ENCODE measurements at regions not wholly inside any gene's neighbourhood (a gene's known extent, or its start where the extent isn't known, plus 50 kb on each side); places are given as distances from the start of the nearest gene placed in this dataset.

GRCh38 chr20:52867305-52867704 lies 104.9 kb upstream of the TSHZ2 start:
- DNase-seq (ENCODE audit: low read depth in 3 of 3, low spot score in 2 of 3), result no peak

GRCh38 chr20:52864916-52865605 lies 107.1 kb upstream of the TSHZ2 start:
- no peak for DNase-seq (ENCODE audit: low read depth in 3 of 3, low spot score in 2 of 3)

- DNase-seq (ENCODE audit: low read depth in 3 of 3, low spot score in 2 of 3), result no peak
These were observed 112.8 kb upstream of the TSHZ2 start for GRCh38 chr20:52859156-52859876.

- DNase-seq (ENCODE audit: low read depth in 3 of 3, low spot score in 2 of 3), result no peak
These were observed 119.4 kb upstream of the TSHZ2 start for GRCh38 chr20:52852714-52853113.

- DNase-seq (ENCODE audit: low read depth in 3 of 3, low spot score in 2 of 3), result no peak
These were observed 124.3 kb upstream of the TSHZ2 start for GRCh38 chr20:52847731-52848359.

GRCh38 chr20:52847029-52847660 lies 125.0 kb upstream of the TSHZ2 start:
- DNase-seq (ENCODE audit: low read depth in 3 of 3, low spot score in 2 of 3), result no peak

GRCh38 chr20:52845044-52845443 lies 127.1 kb upstream of the TSHZ2 start:
- DNase-seq (ENCODE audit: low read depth in 3 of 3, low spot score in 2 of 3), result no peak

GRCh38 chr20:52843425-52843824 lies 128.7 kb upstream of the TSHZ2 start:
- DNase-seq (ENCODE audit: low read depth in 3 of 3, low spot score in 2 of 3), result no peak

- DNase-seq (ENCODE audit: low read depth in 3 of 3, low spot score in 2 of 3), result no peak
These were observed 131.2 kb upstream of the TSHZ2 start for GRCh38 chr20:52841003-52841402.

- DNase-seq (ENCODE audit: low read depth in 3 of 3, low spot score in 2 of 3), result no peak
These were observed 132.1 kb upstream of the TSHZ2 start for GRCh38 chr20:52840041-52840440.

- DNase-seq (ENCODE audit: low read depth in 3 of 3, low spot score in 2 of 3), result no peak
These were observed 133.5 kb upstream of the TSHZ2 start for GRCh38 chr20:52838510-52839241.

GRCh38 chr20:52837378-52837777 lies 134.8 kb upstream of the TSHZ2 start:
- no peak for DNase-seq (ENCODE audit: low read depth in 3 of 3, low spot score in 2 of 3)

GRCh38 chr20:52833901-52834300 lies 138.3 kb upstream of the TSHZ2 start:
- DNase-seq (ENCODE audit: low read depth in 3 of 3, low spot score in 2 of 3), result no peak

GRCh38 chr20:52832151-52832774 lies 139.9 kb upstream of the TSHZ2 start:
- no peak for DNase-seq (ENCODE audit: low read depth in 3 of 3, low spot score in 2 of 3)

- DNase-seq (ENCODE audit: low read depth in 3 of 3, low spot score in 2 of 3), result no peak
These were observed 141.6 kb upstream of the TSHZ2 start for GRCh38 chr20:52830598-52830997.

GRCh38 chr20:52829111-52829510 lies 143.0 kb upstream of the TSHZ2 start:
- no peak for DNase-seq (ENCODE audit: low read depth in 3 of 3, low spot score in 2 of 3)

GRCh38 chr20:52828199-52828598 lies 144.0 kb upstream of the TSHZ2 start:
- DNase-seq (ENCODE audit: low read depth in 3 of 3, low spot score in 2 of 3), result no peak

- no peak for DNase-seq (ENCODE audit: low read depth in 3 of 3, low spot score in 2 of 3)
These were observed 145.4 kb upstream of the TSHZ2 start for GRCh38 chr20:52826722-52827121.

GRCh38 chr20:52826321-52826720 lies 145.8 kb upstream of the TSHZ2 start:
- no peak for DNase-seq (ENCODE audit: low read depth in 3 of 3, low spot score in 2 of 3)

- no peak for DNase-seq (ENCODE audit: low read depth in 3 of 3, low spot score in 2 of 3)
These were observed 147.5 kb upstream of the TSHZ2 start for GRCh38 chr20:52824494-52825216.
